C4-2B (cell line): ENCODE measurements at regions not wholly inside any gene's neighbourhood (a gene's known extent, or its start where the extent isn't known, plus 50 kb on each side); places are given as distances from the start of the nearest gene placed in this dataset.
A peak's percentile ranks its signal among the peaks of the same experiment; 100 is the strongest.

Source experiments
- H3K27ac ChIP-seq: fragments of 450-650 bp; 2 replicates; pipeline ENCODE4 v1.5.1; 2017
- CTCF ChIP-seq: fragments of 450-650 bp; conservative IDR thresholded peaks from 2 replicates; pipeline ENCODE4 v1.5.1; 2017; ENCODE audit warnings: mild to moderate bottlenecking
- ZFX ChIP-seq: fragments of 450-650 bp; IDR thresholded peaks from 2 replicates; pipeline ENCODE4 v1.6.1; 2017

- TF ChIP-seq ZFX (no peak), CTCF (no peak)
- no peak overlapping the region for H3K27ac ChIP-seq
Observed at GRCh38 chr10:60703266-60704041, 74.8 kb upstream of the CDK1 start.

GRCh38 chr10:60687679-60688078, 90.6 kb upstream of the CDK1 start:
- no peak overlapping the region for H3K27ac ChIP-seq
- no peak for TF ChIP-seq CTCF
- TF ChIP-seq ZFX: no peak

- H3K27ac ChIP-seq: no peak overlapping the region
- no peak for TF ChIP-seq ZFX
- no peak for TF ChIP-seq CTCF
Observed at GRCh38 chr10:60684091-60684490, 94.2 kb upstream of the CDK1 start.

GRCh38 chr10:60681103-60681502, 97.2 kb upstream of the CDK1 start:
- no peak for TF ChIP-seq CTCF
- TF ChIP-seq ZFX: no peak
- H3K27ac ChIP-seq: peak overlapping the region; percentile 15; the same call in 1 of the 2 replicates

- no peak for TF ChIP-seq CTCF
- no peak for TF ChIP-seq ZFX
- H3K27ac ChIP-seq: no peak overlapping the region
Observed at GRCh38 chr10:60679388-60679990, 98.8 kb upstream of the CDK1 start.

GRCh38 chr10:60678978-60679377, 99.3 kb upstream of the CDK1 start:
- no peak for TF ChIP-seq ZFX
- TF ChIP-seq CTCF: no peak
- H3K27ac ChIP-seq: no peak overlapping the region

- TF ChIP-seq CTCF (no peak), ZFX (no peak)
- H3K27ac ChIP-seq: no peak overlapping the region
Observed at GRCh38 chr10:60677531-60678129, 100.6 kb upstream of the CDK1 start.
